ENCODE measurements at regions not wholly inside any gene's neighbourhood (a gene's known extent, or its start where the extent isn't known, plus 50 kb on each side); places are given as distances from the start of the nearest gene placed in this dataset.

DNA sequence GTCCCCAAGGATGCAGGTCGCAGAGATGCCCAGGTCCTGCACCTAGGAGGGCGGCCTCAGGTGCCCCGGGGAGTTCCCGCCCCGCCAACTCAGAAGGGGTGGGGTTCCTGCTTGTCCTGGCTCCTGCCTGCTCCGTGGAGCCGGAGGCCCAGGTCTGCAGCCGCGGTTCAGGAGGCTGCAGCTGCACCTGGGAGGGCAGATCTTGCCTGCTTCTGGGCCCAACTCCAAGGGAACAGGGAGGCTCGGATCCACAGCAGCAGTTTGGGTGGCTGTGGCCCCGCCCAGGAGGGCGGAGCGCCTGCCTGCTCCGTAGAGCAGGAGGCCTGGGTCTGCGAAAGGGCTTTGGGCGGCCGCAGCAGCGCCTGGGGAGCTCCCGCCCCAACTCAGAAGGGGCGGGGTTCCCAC is 108.2 kb upstream of the EGR2 start:
- peak; percentile 0 to 42 for DNase-seq

DNA sequence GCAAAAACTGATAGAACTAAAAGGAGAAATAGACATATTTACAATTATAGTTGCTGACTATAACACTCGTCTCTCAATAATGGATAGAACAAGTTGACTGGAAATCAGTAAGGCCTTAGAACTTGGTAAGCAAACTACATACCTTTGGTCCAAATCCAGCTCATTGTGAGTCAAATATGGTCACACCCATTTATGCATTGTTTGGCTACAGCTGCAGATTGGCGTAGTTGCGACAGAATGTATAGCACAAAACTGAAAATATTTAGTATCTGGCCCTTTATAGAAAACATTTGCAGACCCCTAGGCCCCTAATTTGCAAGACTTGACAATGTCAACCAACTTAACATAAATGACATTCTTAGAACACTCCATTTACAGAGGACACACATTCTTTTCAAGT is 103.6 kb upstream of the EGR2 start:
- no peak for DNase-seq

DNA sequence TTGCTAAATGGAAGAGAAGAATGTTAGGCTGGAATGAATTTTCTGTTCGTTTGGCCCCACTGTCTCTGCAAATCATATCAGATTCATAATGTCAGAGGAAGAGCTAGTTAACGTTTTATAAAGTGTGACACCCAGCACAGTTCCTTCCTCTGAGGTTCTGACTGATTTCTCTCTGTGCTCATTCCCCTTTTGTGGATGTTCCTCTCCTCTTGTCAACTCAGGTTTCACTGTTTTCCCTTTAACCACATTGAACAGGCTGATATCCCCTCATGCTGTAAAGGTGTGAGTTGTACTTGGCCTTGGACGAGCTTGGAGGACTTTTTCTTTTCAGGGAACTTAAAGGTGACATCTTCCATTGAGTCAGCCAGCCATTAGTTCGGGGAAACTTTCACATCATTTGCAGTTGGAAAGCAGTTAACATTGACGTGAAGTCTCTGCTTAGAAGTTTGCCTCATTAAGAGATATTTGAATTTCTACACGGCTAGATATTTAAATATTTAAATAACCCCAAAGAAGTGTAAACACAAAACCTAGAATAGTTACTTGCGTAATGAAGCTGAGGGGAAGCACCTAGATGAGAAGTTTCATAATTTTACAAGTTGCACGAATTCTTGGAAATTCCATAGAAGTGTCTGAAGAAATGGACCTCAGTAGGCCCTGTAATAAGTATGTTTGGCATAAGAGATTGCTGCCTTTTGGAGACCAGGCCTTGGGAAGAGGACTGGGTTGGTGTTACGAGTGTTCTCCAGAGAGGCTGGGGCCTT is 101.5 kb upstream of the EGR2 start:
- DNase-seq: peak; percentile 29 to 31

DNA sequence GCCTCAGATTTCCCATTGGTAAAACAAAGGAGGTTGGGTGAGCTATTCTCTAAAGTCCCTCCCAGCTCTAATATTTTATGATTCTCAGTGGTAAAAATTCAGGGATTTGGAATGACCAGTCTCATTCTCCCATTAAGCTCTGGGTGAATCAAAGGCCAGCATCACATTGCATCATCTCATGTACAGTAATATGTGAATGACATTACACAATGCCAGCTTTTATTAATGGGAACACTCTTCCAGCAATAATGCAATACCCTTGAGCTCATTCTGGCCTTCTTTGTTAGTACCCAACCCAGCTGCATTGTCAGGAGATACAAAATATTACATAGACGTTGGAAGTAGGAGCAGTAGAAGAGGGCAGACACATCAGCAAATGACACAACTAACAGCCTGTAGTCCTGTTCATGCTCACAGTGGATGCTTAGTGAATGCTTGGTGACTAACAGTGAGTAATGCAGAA is 100.0 kb upstream of the EGR2 start:
- DNase-seq: no peak

DNA sequence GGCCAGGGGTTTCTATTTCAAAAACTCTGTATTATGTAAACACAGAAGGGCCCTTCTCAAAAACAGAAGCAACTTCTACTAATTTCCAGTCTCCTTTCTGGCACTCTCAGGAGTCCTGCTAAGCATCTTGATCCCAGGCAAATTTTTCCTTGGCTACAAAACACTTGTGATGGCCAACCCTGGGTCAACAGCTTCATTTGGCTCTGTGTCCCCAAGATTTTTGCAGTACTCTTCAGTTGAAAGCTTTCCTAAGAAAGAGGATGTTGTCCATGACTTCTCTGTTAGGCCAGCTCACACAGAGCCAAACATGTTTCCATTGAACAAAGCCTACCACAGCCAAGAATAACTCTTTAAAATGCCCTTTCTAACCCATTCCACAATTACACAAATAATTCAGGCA is 99.0 kb upstream of the EGR2 start:
- DNase-seq: no peak

DNA sequence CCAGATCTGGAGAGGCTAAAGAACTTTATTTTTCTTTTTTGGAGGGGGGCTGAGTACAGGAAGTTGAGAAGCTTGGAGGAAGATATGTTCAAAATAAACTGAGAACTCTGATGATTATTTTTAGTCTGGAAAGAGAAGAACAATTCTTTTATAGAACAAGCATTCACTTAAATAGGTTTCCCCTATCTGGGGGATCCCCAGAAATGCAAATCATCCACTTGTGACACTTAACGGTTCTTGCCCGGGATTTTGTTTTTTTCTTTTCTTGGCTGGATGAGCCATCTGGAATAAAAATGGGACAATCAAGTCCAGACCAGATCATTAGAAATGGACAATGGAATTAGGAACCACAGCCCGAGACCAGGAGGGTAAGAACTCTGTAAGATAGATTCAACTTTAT is 95.9 kb upstream of the EGR2 start:
- DNase-seq: no peak

DNA sequence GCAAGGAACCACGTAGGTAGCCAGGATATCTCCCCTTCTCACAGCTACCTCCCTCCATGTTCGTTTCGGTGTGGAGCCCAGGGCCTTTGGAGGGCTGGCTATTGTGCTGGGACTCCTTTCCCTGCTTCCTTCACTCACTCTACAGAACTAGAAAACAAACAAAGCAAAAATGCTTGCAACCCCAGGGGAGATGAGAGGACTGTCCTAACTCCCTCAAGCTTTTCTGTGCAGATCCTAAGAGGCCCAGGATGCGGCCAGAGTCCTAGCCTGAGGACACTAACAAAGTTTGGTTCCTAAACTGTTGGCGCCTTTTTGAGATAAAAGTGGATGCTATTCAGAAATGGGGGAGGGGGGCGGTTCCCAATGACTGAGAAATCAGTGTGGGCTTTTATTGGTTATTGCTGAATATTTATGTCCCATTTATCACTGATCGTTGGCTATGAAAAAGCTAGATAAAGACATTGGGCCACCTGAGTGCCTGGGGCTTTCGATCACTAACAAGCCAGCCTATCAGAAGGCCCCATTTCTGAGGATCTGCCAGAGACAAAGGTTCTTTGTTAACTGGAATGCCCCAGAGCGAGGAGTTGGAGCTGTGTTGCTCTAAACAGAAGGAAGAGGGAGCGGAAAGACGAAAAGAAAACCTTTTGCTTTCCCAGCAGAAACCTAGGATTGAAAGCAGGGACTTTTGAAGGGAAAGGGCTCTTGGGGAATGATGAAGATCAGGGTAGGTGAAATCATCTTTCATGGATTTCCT is 95.2 kb upstream of the EGR2 start:
- peak; percentile 26 to 74 for DNase-seq

DNA sequence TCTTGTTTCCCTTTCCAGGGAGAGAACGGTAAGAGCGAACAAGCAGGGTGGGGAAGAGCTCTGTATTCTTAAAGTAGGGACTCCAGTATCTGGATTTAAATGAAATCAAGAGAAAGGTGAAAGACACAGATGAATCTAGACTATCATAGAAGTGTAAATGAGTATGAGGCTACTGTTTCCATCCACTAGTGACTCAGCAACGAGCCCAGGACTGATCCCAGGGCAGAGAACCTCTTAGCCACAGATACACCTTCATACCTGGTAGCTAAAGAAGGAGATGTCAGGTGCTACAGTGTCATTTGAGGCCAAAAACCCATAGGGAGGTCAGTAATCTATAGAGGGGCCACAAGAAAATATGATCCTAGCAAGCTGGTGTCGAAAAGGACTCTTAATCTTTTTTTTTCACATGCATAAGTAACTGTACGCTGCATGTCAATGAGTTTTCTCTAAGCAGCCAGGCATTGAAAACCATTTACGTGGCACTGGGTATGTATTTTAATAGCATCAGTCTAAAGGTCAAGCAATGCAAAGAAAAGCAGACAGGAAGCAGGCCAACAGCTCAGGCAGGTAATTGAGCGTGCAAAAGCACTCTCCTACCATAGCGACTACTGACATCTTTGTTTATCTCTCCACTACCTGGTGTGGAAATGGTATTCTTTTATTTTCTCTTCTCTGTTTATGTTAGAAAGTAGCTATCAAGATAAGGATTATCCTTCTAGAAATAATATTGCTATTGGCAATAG is 91.5 kb upstream of the EGR2 start:
- peak; percentile 53 to 80 for DNase-seq

DNA sequence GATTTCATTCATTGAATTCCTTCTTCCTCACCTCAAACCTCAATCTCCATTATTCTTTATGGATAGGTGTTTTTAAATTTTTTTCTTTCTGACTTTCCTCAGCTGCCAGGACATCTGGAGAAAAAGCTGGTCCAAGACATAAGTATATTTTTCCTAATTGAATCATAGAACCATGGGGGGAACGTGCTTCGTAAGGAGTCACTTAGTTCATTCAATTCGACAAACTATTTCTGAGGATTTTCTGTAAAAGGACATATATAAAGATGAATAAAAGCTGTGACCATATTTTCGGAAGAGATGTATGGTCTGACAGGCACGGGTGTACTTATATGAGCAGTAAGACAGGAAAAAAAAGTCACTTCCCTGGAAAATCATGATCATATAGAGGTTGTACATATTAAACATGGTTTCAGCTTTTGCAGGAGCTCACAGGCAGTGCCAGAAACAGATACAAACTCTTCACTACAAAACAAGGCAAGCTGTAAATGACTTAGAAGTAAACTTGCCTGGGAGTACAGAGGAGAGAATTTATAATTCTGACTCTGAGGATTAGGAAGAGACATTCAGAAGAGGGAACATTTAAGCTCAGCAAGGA is 88.2 kb upstream of the EGR2 start:
- DNase-seq: no peak

DNA sequence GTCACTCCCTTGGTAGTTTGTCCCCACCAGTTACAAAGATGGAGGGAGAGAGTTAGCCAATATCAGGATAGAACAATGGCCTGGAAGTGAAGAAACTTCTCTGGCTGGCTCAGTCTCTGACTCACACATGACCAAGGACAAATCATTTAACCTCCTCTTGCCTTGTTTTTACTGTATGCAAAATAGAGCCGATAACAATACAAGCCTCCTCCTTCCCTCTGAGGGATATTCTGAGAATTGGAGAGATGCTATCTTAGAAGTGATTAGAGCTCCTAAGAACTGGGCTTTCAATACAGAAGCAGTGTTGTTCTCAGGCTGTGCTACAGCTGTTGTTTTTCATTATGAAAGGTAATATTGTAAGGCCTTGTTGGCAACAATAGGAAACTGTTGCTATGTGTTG is 87.7 kb upstream of the EGR2 start:
- no peak for DNase-seq

DNA sequence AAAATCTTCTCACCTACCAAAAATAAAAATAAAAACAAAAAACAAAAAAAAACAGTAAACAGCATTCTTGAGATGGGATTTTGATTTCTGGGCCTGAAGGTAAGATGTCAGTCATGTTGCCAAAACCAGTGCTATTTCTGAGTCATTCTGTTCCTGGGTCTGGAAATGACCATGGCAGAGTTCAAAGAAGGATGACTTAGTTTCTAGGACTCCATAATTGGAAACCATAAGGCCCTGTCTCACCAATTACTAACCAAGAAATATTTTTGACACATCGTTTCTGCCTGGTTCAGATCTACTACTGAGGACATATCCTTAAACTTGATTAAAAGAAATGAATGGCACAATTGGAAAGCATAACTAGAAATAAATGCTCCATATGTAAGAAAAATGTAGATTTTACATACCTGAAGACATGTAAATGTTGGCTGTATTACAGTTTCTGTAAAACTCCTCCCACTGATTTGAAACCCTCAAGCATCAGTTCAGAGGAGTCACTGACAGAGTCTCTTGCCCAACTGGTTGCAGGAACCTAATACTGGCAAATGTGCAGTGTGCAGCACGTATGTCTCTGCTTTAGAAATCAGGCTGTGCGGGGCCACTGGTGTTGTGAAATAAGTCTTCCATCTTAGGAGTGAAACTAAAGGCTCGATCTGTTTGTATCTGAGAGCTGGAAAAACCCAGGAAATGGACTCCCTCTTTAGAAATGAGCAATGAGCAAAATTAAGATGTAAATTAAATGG is 84.8 kb upstream of the EGR2 start:
- no peak for DNase-seq

DNA sequence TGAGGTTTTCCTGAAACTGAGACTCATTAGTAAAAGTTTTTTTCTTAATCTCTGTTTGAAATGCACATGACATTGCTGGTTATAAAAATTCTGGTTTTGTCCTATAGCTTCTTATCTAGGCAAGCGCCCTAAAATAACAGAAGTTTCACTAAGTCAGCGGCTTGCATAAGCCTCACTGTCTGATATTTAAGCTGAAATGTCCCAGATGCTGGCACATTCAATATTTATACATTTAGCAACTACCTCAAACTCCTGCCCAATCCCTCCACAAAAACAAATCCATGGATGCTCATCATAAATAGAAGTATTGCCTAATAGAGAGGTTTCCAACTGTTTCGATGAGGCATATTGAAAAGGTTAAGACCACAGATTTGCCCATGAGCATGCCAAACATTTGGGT is 83.1 kb upstream of the EGR2 start:
- DNase-seq: no peak

DNA sequence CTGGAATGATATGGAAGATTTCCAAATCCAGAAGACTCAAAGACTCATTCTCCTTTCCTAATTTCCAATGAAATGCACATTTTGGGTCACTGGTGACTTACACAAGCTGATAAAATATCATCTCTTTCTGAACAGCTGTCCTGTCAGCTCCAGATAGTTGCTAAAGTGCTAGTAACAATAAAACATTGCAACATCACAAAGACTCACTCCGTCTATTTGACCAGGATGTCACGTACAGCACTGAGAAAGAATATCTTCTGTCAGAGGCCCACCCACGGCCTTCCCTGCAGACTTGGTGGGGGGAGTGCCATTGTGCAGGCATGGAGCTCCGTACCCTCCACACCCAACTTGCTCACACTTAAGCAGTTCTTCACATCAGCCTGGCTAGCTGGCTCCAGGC is 78.9 kb upstream of the EGR2 start:
- no peak for DNase-seq

DNA sequence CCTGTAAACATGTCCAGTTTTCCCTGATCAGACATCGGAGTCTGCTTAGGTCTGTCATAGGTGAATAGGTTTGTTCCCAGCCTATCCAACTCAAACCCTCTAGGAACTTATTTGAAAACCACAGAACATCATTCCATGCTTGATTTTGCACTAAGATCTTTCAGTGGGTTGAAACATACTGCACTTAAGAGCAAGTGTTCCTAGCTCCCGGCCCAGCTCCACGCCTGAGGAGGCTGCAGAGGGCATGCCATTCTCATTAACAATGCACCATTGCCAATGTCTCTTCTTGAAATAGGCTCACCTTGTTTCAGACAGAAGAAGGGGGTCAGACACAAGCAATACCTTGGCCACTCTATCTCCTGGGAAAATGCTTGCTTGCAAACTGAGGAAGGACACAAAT is 78.0 kb upstream of the EGR2 start:
- no peak for DNase-seq

DNA sequence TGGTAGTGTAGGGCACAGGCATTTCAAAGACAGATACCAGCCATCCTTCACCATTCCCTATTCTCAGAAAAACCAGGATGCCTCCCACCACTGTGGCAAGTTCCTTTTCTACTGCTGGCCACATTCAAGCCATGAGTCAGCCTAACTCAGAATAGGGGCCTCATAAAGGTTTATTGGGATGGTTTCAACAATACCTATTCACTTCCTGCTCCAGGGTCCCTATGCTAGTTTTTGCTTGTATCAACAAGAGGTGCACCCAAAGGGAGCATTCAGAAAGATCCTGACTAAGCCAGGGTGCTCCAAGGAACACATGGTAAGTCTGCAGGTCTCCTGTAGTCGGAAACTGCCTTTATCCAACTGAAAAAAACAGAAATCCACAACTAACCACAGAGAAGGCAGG is 76.9 kb upstream of the EGR2 start:
- no peak for DNase-seq

DNA sequence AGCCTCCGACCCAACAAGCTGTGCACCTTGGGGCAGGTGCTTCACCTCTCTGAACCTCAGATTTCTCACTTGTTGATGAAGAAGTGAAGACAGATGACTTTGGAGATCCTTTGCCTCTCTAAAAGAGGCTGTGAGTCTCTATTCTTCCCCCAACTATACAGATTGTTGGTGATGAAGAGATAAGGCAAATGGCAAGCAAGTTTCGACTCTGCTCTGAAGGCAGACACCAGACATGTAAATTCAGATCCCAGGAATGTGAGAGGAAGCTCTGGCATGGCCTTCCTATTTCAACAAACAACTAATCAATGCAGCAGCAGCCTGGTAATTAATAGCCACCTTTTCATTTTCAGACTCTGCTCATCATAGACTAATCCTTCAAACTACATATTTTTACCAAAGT is 74.2 kb upstream of the EGR2 start:
- no peak for DNase-seq

DNA sequence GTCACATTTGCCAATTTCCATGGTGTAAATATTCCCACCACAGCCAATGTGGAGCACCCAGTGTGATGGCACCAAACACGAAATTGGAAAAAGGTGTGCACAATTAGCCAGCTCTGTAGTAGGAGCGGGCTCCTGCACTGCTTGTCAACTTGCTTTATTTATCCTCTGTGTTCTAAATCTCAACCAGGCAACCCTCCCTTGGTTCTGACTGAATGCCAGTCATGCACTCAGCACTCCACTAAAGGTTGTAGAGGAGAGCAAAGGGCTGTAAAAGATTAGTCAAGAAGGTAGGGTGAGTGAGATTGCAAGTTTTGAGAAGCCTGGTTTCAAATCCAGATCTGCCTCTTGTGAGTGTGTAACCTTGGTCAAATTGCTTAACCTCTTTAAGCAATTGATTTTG is 71.5 kb upstream of the EGR2 start:
- no peak for DNase-seq

DNA sequence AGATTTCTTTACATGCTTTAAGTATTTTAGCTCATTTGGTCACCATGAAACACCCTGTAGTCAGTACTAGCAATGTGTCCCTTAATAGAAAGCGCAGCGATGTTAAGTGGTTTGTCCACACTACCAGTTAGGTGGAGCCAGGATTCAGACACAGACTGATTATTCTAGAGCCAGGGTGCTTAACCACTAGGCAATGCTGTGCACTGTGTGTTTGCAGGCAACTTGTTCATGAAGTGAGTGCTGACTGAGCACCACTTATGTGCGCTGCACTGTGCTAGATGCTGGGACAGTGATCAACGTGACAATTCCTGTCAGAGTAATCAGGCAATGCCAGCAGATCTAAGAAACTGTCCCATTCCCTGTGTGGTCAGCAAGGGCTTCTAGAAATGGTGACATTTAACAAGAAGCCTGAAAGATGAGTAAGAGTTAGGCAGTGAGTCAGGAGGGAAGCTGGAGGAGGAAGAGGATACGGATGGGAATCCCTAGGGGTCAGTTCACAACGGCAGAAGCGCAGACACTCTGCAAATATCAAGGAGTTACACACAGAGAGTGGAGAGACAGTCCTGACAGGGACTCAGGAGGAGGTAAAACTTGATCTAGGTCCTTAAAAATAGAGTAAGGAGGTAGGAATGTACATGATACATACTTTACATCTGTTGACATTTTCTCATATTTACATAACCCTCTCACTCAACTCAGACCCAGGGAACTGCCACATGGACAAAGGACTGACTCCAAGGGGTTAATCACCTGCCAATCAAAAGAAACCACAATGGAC is 69.7 kb upstream of the EGR2 start:
- no peak for DNase-seq

DNA sequence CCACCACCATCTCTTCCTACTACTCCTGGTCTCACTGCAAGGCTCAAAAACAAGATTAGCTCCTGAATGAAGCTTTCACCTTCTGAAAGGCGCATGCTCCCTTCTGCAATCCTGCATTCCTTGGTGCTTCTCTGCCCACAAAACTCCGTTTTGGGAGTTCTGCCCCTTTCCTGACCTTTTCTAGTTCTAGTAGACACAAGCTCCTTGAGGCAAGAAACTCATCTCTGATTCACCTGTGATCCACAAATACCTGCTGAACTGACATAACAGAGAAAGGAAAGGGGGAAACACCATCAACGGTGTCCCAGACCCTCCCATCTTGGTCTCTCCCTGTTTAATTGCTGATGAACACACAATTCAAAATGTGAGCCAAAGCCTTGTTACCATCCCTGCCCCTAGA is 64.0 kb upstream of the EGR2 start:
- DNase-seq: no peak

DNA sequence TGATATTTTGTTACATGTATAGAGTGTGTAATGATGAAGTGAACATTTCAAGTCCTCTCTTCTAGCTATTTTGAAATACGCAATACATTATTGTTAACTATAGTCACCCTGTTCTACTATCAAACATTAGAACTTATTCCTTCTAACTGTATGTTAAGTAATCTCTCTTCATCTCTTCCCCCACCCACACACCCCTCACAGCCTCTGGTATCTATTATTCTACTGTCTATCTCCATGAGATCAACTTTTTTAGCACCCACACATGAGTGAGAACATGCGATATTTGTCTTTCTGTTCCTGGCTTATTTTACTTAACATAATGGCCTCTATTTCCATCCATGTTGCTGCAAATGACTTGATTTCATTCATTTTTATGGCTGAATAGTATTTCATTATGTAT is 57.7 kb upstream of the EGR2 start:
- DNase-seq: no peak

DNA sequence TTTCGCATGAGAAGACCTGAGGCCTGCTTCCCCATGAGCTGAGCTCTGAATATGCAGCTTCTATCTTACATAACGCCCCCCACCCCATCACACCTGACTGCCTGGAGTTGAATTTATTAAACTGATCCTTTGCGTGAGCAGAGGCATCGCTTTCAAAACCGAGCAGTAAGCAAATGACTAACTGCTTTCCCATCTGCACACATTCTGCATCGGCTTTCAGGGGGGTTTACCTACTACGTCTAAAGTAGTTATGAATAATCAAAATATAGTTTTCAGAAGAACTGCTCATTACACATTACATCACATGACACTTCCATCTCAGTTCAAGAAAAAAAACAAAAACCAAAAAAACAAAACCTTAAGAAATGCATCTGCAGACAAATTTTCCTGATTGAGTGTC is 54.7 kb upstream of the EGR2 start:
- peak; percentile 35 to 70 for DNase-seq

DNA sequence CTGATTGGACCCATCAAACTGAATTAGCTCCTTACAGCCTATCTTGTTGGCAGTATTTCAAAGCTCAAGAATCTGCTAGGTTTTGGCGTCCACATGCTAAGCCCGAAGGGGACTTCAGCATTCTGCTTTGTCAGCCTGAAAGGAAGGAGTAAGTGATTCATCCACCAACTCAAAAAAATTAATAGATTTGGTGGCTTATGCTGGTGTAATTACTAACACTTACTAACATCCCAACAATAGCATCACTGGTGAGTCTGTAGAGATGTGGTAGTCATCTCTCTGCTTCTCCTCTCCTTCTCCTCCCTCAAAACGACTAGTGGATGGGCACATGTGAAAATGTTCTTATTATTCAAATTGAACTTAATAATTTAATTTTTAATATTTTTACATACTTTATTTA is 53.8 kb upstream of the EGR2 start:
- DNase-seq: no peak
